WERI-Rb-1 (cell line): ENCODE measurements at regions not wholly inside any gene's neighbourhood (a gene's known extent, or its start where the extent isn't known, plus 50 kb on each side); places are given as distances from the start of the nearest gene placed in this dataset.
"Not testable (repeated sequence)": the region's sequence is repeated elsewhere in the genome, so short reads cannot be mapped to it uniquely, and the experiment has no call there.

ENCODE experiments used
- DNase-seq: peaks from one replicate; pipeline ENCODE4 v3.0.0-alpha.2; 2020
- H3K27ac ChIP-seq: fragments of 250-450 bp; sonication (Bioruptor Pico); 2 replicates; pipeline ENCODE4 v1.5.1; 2020; ENCODE audit warnings: mild to moderate bottlenecking, moderate library complexity
- H3K27me3 ChIP-seq: fragments of 250-450 bp; sonication (Bioruptor Pico); 2 replicates; pipeline ENCODE4 v1.5.1; 2021; ENCODE audit warnings: mild to moderate bottlenecking, low read depth, moderate library complexity; ENCODE audit not compliant: insufficient read depth, severe bottlenecking
- H3K36me3 ChIP-seq: fragments of 250-450 bp; sonication (Bioruptor Pico); 2 replicates; pipeline ENCODE4 v1.5.1; 2020; ENCODE audit warnings: mild to moderate bottlenecking, moderate library complexity
- H3K4me3 ChIP-seq: 2 replicates; pipeline ENCODE4 v1.5.1; 2011; ENCODE audit warnings: low read depth, mild to moderate bottlenecking, control low read depth, low read length
- H3K9me3 ChIP-seq: fragments of 250-450 bp; sonication (Bioruptor Pico); 2 replicates; pipeline ENCODE4 v1.5.1; 2021; ENCODE audit warnings: mild to moderate bottlenecking, moderate library complexity; ENCODE audit not compliant: severe bottlenecking
- TF ChIP-seq, protein P1 (sequence below): IDR thresholded peaks from 2 replicates; pipeline ENCODE4 v1.5.1; 2011; ENCODE audit warnings: low read depth, mild to moderate bottlenecking, control low read depth, inconsistent platforms, low read length

GRCh38 chr4:169841776-169842175 is 84.0 kb upstream of the HPF1 start:
- Histone ChIP-seq H3K27me3 (no peaks in the 10 kb centered on the region), H3K9me3 (peaks cover 9% of the 10 kb centered on the region), H3K36me3 (no peaks in the 10 kb centered on the region), H3K27ac (no peak overlapping the region), H3K4me3 (no peak overlapping the region)
- TF ChIP-seq, protein P1, sequence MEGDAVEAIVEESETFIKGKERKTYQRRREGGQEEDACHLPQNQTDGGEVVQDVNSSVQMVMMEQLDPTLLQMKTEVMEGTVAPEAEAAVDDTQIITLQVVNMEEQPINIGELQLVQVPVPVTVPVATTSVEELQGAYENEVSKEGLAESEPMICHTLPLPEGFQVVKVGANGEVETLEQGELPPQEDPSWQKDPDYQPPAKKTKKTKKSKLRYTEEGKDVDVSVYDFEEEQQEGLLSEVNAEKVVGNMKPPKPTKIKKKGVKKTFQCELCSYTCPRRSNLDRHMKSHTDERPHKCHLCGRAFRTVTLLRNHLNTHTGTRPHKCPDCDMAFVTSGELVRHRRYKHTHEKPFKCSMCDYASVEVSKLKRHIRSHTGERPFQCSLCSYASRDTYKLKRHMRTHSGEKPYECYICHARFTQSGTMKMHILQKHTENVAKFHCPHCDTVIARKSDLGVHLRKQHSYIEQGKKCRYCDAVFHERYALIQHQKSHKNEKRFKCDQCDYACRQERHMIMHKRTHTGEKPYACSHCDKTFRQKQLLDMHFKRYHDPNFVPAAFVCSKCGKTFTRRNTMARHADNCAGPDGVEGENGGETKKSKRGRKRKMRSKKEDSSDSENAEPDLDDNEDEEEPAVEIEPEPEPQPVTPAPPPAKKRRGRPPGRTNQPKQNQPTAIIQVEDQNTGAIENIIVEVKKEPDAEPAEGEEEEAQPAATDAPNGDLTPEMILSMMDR, result no peak
- DNase-seq, result no peak

- H3K27me3 ChIP-seq, result no peaks in the 10 kb centered on the region
- H3K4me3 ChIP-seq, result no peak overlapping the region
- no peaks in the 10 kb centered on the region for H3K36me3 ChIP-seq
- H3K27ac ChIP-seq, result no peak overlapping the region
- H3K9me3 ChIP-seq, result peaks cover 9% of the 10 kb centered on the region
- TF ChIP-seq, protein P1, result no peak
- no peak for DNase-seq
Measured at GRCh38 chr4:169840554-169840953, 82.8 kb upstream of the HPF1 start.

- H3K4me3 ChIP-seq, H3K9me3 ChIP-seq, H3K27ac ChIP-seq, H3K27me3 ChIP-seq, H3K36me3 ChIP-seq, DNase-seq: not testable (repeated sequence)
Measured at GRCh38 chr4:169828329-169828728, 70.6 kb upstream of the HPF1 start.

DNA sequence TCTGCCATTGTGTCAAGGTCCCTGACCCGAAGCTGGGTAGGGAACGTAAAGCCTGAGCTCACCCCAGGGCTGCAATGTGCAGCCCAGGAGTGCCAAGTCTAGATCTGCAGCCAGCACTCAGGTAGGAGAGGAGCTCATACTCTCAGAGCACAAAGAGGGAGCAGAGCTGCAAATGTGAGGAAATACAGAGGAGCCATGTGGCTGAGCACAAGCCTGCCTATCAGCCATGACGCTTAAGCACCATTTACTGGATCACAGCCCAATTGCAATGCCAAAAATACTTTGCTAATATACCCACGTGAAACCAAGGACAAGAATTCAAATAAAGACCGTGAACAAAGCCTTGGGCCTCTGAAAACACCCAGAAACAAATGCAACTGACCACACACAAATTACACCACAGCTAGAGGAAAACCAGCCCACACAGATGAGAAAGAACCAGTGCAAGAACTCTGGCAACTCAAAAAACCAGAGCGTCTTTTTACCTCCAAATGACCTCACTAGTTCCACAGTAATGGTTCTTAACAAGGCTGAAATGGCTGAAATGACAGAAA is 69.0 kb upstream of the HPF1 start:
- TF ChIP-seq, protein P1, result no peak

DNA sequence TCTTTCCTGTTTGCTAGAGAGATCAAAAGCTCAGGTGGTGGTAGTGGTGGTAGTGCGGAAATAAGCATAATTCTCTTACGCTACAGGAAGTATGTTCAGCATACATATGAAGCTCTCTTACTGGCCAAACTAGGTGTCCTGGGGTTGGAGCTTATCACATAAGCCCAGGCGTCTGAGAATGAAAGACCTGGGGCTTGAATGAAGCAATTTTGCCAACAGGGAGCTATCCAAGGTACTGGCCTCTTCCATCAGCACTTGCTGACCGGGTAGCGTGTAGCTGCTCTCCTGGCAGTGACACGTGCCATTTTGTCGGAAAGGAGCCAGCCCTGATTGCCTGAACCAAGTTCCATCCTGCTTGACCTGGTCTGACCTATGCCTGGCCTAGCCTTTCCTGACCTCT is 65.9 kb upstream of the HPF1 start:
- Histone ChIP-seq H3K9me3 (peaks cover 4% of the 10 kb centered on the region), H3K4me3 (no peak overlapping the region), H3K27ac (no peak overlapping the region), H3K36me3 (no peaks in the 10 kb centered on the region), H3K27me3 (no peaks in the 10 kb centered on the region)
- DNase-seq, result no peak
- TF ChIP-seq, protein P1, result no peak

More for the DNA sequence above, 69.0 kb upstream of the HPF1 start:
- H3K4me3 ChIP-seq, result no peak overlapping the region
- H3K27me3 ChIP-seq, result no peaks in the 10 kb centered on the region
- no peak overlapping the region for H3K27ac ChIP-seq
- H3K36me3 ChIP-seq, result no peaks in the 10 kb centered on the region
- peaks cover 4% of the 10 kb centered on the region for H3K9me3 ChIP-seq
- no peak for DNase-seq

DNA sequence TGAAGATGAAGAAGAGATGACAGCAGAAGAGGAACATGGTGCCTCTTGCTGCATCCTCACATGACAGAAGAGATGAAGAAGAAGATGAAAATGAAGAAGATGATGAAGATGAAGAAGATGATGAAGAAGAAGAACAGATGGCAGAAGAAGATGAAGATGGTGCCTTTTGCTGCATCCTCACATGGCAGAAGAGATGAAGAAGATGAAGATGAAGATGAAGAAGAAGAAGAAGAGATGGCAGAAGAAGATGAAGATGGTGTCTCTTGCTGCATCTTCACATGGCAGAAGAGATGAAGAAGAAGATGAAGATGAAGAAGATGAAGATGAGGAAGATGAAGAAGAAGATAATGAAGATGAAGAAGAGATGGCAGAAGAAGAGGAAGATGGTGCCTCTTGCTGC is 63.7 kb upstream of the HPF1 start:
- Histone ChIP-seq H3K36me3 (no peaks in the 10 kb centered on the region), H3K27ac (no peak overlapping the region), H3K9me3 (no peaks in the 10 kb centered on the region), H3K4me3 (no peak overlapping the region), H3K27me3 (no peaks in the 10 kb centered on the region)
- DNase-seq, result no peak
- TF ChIP-seq, protein P1, result no peak
